GM12878 (cell line): ENCODE measurements at regions not wholly inside any gene's neighbourhood (a gene's known extent, or its start where the extent isn't known, plus 50 kb on each side); places are given as distances from the start of the nearest gene placed in this dataset.

Experiments used
- BMI1 ChIP-seq: fragments of 450-650 bp; IDR thresholded peaks from 2 replicates; pipeline ENCODE4 v1.6.1; 2016; ENCODE audit warnings: mild to moderate bottlenecking, moderate library complexity, borderline replicate concordance
- GATAD2B ChIP-seq: fragments of 450-650 bp; conservative IDR thresholded peaks from 2 replicates; pipeline ENCODE4 v1.6.1; 2017; ENCODE audit warnings: low read depth, mild to moderate bottlenecking, moderate library complexity
- IKZF1 ChIP-seq: fragments of 450-650 bp; conservative IDR thresholded peaks from 2 replicates; pipeline ENCODE4 v1.6.1; 2017; ENCODE audit warnings: antibody characterized with exemption, mild to moderate bottlenecking
- LARP7 ChIP-seq: fragments of 450-650 bp; IDR thresholded peaks from 2 replicates; pipeline ENCODE4 v1.6.1; 2017; ENCODE audit warnings: mild to moderate bottlenecking
- MTA2 ChIP-seq: fragments of 450-650 bp; IDR thresholded peaks from 2 replicates; pipeline ENCODE4 v1.6.1; 2016; ENCODE audit warnings: low read depth, mild to moderate bottlenecking, moderate library complexity
- PAX5 ChIP-seq: IDR thresholded peaks from 2 replicates; pipeline ENCODE4 v1.6.1; 2011; ENCODE audit warnings: low read depth, low read length, borderline replicate concordance
- POU2F2 ChIP-seq: IDR thresholded peaks from 3 replicates; pipeline ENCODE4 v1.6.1; 2011; ENCODE audit warnings: low read depth, mild to moderate bottlenecking, low read length, borderline replicate concordance
- SIN3A ChIP-seq: IDR thresholded peaks from 2 replicates; pipeline ENCODE4 v1.6.1; 2012; ENCODE audit warnings: low read depth, low read length, improper control_type of control experiment
- SP1 ChIP-seq: IDR thresholded peaks from one replicate; pipeline ENCODE4 v1.6.1; 2011; ENCODE audit warnings: low read depth, low read length
- TCF12 ChIP-seq: IDR thresholded peaks from 2 replicates; pipeline ENCODE4 v1.6.1; 2011; ENCODE audit warnings: low read depth, mild to moderate bottlenecking, low read length
- TF ChIP-seq, protein P1 (sequence below): fragments of 450-650 bp; IDR thresholded peaks from 2 replicates; pipeline ENCODE4 v1.6.1; 2014; ENCODE audit warnings: mild to moderate bottlenecking
- TF ChIP-seq, protein P2 (sequence below): fragments of 450-650 bp; IDR thresholded peaks from 2 replicates; pipeline ENCODE4 v1.6.1; 2016; ENCODE audit warnings: mild to moderate bottlenecking
- TF ChIP-seq, protein P3 (sequence below): fragments of 450-650 bp; IDR thresholded peaks from 2 replicates; pipeline ENCODE4 v1.6.1; 2017; ENCODE audit warnings: mild to moderate bottlenecking, moderate library complexity
- TF ChIP-seq, protein P4 (sequence below): fragments of 150-350 bp; IDR thresholded peaks from 2 replicates; pipeline ENCODE4 v1.6.1; 2016; ENCODE audit warnings: low read depth, low read length

DNA sequence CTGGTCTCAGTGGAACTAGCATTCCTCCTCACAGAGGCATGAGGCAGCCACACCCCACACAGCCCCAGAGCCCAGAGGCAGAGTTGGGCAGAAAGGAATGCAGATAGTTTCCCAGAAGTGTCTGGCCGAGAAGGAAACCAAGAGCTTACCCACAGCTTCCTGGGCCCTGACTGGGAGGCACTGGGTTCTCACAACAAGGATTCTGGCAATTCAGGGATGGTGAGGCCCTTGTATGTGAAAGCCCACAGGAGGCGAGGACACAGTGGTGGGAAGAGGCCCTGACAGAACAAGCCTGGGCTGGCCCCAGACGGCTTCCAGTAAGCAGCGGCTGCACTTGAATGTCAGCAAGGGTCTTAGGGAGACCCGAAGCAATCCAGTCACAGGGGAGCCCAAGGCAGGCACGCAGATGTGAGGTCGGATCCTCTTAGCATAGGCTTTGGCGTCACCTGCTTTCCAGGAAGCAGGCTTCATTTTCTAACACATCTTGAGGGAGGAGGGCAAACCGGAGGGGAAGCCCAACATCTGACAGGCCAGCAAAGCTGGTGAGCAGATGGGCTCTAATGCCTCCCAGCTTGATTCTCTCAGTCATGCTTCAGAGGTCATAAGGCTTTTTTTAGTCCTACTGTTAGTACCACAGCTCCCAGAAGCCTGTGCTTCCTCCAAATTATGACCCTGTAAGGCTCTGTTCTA, 78.3 kb upstream of the AKIP1 start (continued):
- TF ChIP-seq SIN3A: no peak
- peak; percentile 94 for TF ChIP-seq TCF12
- peak; percentile 13 for TF ChIP-seq SP1
- TF ChIP-seq, protein P1, sequence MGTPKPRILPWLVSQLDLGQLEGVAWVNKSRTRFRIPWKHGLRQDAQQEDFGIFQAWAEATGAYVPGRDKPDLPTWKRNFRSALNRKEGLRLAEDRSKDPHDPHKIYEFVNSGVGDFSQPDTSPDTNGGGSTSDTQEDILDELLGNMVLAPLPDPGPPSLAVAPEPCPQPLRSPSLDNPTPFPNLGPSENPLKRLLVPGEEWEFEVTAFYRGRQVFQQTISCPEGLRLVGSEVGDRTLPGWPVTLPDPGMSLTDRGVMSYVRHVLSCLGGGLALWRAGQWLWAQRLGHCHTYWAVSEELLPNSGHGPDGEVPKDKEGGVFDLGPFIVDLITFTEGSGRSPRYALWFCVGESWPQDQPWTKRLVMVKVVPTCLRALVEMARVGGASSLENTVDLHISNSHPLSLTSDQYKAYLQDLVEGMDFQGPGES: peak; percentile 7; the same call in 1 of the 2 replicates
- TF ChIP-seq, protein P2, sequence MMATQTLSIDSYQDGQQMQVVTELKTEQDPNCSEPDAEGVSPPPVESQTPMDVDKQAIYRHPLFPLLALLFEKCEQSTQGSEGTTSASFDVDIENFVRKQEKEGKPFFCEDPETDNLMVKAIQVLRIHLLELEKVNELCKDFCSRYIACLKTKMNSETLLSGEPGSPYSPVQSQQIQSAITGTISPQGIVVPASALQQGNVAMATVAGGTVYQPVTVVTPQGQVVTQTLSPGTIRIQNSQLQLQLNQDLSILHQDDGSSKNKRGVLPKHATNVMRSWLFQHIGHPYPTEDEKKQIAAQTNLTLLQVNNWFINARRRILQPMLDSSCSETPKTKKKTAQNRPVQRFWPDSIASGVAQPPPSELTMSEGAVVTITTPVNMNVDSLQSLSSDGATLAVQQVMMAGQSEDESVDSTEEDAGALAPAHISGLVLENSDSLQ: peak; percentile 42; the same call in 1 of the 2 replicates
- TF ChIP-seq PAX5: peak; percentile 95
- TF ChIP-seq GATAD2B: 0 out of 2 replicates have a peak, but pooled peaks have one; percentile 34
- TF ChIP-seq, protein P3, sequence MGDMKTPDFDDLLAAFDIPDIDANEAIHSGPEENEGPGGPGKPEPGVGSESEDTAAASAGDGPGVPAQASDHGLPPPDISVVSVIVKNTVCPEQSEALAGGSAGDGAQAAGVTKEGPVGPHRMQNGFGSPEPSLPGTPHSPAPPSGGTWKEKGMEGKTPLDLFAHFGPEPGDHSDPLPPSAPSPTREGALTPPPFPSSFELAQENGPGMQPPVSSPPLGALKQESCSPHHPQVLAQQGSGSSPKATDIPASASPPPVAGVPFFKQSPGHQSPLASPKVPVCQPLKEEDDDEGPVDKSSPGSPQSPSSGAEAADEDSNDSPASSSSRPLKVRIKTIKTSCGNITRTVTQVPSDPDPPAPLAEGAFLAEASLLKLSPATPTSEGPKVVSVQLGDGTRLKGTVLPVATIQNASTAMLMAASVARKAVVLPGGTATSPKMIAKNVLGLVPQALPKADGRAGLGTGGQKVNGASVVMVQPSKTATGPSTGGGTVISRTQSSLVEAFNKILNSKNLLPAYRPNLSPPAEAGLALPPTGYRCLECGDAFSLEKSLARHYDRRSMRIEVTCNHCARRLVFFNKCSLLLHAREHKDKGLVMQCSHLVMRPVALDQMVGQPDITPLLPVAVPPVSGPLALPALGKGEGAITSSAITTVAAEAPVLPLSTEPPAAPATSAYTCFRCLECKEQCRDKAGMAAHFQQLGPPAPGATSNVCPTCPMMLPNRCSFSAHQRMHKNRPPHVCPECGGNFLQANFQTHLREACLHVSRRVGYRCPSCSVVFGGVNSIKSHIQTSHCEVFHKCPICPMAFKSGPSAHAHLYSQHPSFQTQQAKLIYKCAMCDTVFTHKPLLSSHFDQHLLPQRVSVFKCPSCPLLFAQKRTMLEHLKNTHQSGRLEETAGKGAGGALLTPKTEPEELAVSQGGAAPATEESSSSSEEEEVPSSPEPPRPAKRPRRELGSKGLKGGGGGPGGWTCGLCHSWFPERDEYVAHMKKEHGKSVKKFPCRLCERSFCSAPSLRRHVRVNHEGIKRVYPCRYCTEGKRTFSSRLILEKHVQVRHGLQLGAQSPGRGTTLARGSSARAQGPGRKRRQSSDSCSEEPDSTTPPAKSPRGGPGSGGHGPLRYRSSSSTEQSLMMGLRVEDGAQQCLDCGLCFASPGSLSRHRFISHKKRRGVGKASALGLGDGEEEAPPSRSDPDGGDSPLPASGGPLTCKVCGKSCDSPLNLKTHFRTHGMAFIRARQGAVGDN: peak; percentile 77
- 0 out of 2 replicates have a peak, but pooled peaks have one; percentile 41 for TF ChIP-seq LARP7
- peak; percentile 55; the same call in 1 of the 2 replicates for TF ChIP-seq IKZF1
- TF ChIP-seq POU2F2: peak; percentile 52; the same call in 1 of the 3 replicates
- TF ChIP-seq BMI1: no peak
- peak; percentile 32; the same call in 1 of the 2 replicates for TF ChIP-seq MTA2
- TF ChIP-seq, protein P4, sequence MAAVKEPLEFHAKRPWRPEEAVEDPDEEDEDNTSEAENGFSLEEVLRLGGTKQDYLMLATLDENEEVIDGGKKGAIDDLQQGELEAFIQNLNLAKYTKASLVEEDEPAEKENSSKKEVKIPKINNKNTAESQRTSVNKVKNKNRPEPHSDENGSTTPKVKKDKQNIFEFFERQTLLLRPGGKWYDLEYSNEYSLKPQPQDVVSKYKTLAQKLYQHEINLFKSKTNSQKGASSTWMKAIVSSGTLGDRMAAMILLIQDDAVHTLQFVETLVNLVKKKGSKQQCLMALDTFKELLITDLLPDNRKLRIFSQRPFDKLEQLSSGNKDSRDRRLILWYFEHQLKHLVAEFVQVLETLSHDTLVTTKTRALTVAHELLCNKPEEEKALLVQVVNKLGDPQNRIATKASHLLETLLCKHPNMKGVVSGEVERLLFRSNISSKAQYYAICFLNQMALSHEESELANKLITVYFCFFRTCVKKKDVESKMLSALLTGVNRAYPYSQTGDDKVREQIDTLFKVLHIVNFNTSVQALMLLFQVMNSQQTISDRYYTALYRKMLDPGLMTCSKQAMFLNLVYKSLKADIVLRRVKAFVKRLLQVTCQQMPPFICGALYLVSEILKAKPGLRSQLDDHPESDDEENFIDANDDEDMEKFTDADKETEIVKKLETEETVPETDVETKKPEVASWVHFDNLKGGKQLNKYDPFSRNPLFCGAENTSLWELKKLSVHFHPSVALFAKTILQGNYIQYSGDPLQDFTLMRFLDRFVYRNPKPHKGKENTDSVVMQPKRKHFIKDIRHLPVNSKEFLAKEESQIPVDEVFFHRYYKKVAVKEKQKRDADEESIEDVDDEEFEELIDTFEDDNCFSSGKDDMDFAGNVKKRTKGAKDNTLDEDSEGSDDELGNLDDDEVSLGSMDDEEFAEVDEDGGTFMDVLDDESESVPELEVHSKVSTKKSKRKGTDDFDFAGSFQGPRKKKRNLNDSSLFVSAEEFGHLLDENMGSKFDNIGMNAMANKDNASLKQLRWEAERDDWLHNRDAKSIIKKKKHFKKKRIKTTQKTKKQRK: no peak
